ENCODE measurements at regions not wholly inside any gene's neighbourhood (a gene's known extent, or its start where the extent isn't known, plus 50 kb on each side); places are given as distances from the start of the nearest gene placed in this dataset.

GRCh38 chr6:66985816-66986215 is 1278.8 kb upstream of the EYS start:
- peak; percentile 81 for DNase-seq (ENCODE audit: low read depth)

DNA sequence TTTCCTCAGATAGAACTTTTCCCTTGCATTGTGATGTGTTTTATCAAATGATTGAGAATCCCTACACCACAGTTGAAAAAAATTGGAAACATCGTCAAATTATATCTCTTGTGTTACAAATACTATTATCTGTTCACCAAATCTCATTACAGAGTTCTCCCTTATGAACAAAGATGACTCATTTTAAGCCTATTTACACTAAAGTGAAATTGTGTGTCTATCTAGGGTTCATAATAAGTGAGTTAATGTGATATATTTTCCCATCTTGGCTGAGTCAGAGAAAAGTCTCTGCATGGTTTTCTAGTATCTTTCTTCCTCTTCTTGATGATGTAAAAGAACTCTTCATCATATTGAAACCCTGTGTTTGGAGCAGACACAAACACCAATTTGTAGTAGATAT is 1263.3 kb upstream of the EYS start:
- DNase-seq (ENCODE audit: low read depth): no peak

- no peak for DNase-seq (ENCODE audit: low read depth)
These were observed 1258.2 kb upstream of the EYS start for GRCh38 chr6:66965227-66965626.

DNA sequence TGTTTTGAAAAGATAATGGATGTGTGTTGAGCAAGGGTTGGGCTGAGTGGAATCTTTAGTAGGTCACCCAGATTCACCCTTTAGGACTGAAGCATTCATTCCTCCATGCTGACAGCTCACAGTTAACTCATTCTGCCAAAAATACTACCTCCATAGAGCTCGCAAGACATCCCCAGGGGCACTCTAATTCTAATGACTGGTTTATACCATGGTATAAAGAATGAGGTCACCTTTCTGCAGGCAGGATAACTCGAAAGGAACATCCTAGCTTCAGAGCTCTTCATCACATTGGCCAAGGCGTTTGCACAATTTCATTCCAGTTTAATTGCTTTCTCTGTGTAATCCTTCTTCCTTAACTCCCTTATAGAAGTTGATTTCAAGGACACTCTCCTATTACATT is 1257.2 kb upstream of the EYS start:
- DNase-seq (ENCODE audit: low read depth): no peak

DNA sequence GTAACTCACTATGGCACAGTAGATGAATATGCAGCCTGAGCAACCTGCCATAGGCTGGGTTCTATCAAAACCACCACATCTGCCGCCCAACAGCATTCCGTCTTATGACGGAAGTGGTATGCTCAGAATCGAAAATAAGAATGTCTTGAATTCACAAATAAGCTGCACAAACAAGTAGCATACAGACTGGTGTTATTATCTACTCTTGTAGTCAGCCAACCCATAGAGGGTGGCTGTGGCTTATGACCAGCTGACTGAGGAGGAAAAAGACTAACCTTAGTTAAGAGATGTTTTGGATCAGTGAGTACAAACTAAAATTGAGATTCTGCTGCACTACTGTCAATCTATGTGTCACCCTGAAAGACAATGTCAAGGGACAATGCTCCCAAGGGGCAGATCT is 1255.1 kb upstream of the EYS start:
- DNase-seq (ENCODE audit: low read depth): no peak

GRCh38 chr6:66961191-66961590 is 1254.2 kb upstream of the EYS start:
- DNase-seq (ENCODE audit: low read depth): no peak

DNA sequence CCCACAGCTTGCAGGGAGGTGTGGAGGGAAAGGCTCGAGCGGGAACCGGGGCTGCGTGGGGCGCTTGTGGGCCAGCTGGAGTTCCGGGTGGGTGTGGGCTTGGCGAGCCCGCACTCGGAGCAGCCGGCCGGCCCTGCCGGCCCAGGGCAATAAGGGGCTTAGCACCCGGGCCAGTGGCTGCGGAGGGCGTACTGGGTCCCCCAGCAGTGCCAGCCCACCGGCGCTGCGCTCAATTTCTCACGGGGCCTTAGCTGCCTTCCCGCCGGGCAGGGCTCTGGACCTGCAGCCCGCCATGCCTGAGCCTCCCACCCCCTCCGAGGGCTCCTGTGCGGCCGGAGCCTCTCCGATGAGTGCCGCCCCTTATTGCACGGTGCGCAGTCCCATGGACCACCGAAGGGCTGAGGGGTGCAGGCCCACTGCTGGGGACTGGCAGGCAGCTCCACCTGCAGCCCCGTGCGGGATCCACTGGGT is 1242.2 kb upstream of the EYS start:
- DNase-seq (ENCODE audit: low read depth): no peak

GRCh38 chr6:66948106-66948505 is 1241.1 kb upstream of the EYS start:
- DNase-seq (ENCODE audit: low read depth): peak; percentile 44

- DNase-seq (ENCODE audit: low read depth): peak; percentile 13
These were observed 1233.0 kb upstream of the EYS start for GRCh38 chr6:66940003-66940402.

- peak; percentile 70 for DNase-seq (ENCODE audit: low read depth)
These were observed 1230.2 kb upstream of the EYS start for GRCh38 chr6:66937180-66937579.

GRCh38 chr6:66935612-66936011 is 1228.6 kb upstream of the EYS start:
- DNase-seq (ENCODE audit: low read depth): no peak

GRCh38 chr6:66931787-66932186 is 1224.8 kb upstream of the EYS start:
- no peak for DNase-seq (ENCODE audit: low read depth)

DNA sequence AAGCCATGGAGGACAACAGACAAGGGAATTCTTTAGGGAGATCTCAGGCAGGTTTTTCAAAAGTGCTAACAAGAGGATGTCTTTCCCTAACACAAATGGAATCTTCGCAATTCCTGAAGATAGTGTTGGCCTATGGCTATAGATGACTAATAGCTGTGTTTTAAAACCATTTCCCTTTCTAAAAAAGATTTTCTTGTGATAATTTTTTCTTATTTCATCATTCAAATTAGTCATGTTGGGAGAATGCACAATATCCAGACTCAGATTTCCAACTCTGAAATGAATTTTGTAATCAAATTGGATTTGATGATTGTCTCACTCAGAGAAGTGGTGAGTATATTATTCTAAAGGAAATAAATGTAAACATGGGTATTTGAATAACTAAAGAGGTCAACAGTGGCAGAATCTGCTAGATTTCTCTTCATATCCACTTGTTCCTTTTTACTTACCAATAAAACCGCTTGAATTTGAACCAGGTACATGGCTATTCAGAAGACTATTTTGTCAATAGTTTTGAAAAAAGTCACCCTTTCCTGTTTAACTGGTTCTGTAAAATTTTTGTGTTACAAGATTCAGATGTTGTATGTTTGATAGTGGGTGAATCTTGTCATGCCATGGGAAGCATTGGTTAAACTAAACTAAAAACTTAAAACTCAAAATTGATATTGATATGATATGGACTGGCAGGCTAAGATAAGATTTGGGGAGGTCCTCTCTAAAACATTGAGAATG is 1223.7 kb upstream of the EYS start:
- DNase-seq (ENCODE audit: low read depth): peak; percentile 12

DNA sequence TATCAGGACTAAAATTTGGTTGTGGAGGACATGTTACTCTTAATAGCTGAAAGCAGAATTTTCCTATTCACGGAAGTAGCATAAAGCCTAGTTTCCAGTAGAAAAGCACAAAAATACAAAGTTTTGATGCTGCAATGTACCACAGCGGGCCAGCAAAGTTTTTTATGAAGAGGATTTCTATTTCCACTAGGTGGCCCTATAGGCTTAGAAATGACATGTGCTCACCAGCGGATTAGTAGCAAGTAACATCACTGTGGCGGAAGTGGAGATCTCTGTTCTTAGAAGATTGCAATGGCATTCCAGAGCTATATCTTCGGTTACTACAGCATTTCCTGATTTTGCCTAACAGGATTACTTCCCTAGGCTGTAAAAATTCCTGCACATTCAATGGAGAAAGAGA is 1219.0 kb upstream of the EYS start:
- DNase-seq (ENCODE audit: low read depth): peak; percentile 61

DNA sequence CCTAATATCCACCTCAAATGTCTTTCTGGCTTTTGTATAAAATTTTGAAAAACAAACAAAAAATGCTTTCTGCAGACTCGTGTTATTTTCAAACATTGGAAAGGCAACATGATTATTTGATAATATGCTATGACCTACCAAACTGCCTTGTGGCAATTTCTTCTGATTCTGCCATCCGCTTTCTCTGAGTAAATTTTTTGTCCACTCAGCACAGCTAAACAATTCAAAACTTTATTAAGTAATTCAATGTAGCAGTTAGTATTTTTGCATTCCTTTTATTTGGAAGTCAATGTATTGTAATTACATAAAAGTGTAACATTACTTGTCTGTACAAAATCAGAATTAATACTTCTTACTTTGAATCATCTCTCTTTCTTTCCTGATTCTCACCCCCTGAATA is 1206.6 kb upstream of the EYS start:
- no peak for DNase-seq (ENCODE audit: low read depth)

DNA sequence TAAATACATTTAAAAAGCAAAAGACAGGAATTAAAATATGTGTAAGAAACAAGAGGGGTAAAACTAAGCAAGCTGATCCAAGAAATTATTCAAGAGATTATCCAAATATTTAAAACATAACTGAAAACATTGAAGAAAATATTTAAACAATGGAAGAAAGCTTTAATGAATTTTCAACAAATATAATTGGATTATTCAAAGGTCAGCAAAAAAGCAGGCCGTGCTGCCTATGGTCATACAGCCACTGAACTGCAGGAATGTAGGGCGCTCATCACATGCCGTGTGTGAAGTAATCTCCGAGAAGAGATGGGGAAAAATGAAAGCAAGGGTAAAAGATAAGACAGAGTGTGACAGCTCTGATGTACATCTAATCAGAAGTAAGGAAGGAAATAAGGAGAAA is 1195.4 kb upstream of the EYS start:
- DNase-seq (ENCODE audit: low read depth): no peak

GRCh38 chr6:66900133-66901083 is 1193.4 kb upstream of the EYS start:
- DNase-seq (ENCODE audit: low read depth): no peak

DNA sequence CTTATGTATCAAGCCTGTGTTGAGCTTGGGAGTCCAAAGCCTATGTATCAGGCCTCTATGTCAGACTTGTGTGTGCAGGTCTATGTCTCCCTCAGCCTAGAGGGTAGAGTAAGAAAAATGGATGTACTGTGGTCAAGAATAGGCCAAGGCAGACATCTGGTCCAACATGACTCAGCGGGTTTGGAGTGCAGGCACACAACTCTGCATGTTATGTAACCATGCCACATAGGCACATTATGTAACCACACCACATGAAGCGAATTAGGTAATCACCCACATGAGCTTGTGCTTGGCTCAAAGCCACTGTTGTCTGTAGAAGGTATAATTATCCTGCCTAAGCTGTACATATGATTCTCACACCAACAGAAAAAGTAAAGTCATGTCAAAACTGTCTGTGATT is 1190.5 kb upstream of the EYS start:
- DNase-seq (ENCODE audit: low read depth): peak; percentile 31

- DNase-seq (ENCODE audit: low read depth): no peak
These were observed 1189.4 kb upstream of the EYS start for GRCh38 chr6:66896415-66896814.

DNA sequence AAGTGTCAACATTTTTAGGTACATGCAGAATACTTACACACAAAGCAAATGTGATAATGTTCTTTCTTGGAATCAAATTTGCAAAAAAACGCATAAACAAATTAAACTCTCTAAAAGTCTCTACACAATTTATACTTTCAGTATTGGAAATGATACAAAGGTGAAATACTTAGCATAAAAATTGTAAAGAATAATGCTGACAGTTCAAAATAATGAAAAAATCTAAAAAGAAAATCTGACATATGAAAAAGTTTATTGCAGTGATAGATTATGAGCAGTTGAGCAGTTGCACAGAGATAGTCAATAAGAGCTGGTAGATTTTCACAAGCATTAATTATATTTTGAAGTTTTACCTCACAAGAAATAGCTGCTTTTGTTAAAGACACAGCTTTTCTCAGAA is 1176.4 kb upstream of the EYS start:
- DNase-seq (ENCODE audit: low read depth): no peak

GRCh38 chr6:66866801-66867200 is 1159.8 kb upstream of the EYS start:
- no peak for DNase-seq (ENCODE audit: low read depth)

DNA sequence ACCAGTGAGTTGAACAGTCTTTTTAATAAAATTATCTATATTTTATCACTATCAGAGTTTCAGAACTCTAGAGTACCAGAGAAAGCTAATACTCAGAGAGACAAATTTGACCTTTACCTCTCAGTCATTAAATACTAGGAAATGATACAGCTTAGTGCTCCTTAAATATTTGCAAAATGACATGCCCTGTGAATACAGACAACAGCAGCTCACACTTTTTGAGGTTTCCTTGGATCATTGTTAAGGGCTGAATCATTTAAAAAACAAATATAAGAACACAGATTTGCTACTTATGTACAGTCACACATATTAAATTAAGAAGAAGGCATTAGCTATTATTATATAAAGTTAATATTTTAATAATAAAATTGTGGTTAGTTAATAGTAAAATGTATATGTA is 1158.7 kb upstream of the EYS start:
- peak; percentile 3 for DNase-seq (ENCODE audit: low read depth)
